Epithelial cell of proximal tubule (primary cell): ENCODE measurements at regions not wholly inside any gene's neighbourhood (a gene's known extent, or its start where the extent isn't known, plus 50 kb on each side); places are given as distances from the start of the nearest gene placed in this dataset.

Experiments used
- DNase-seq: peaks from one replicate; pipeline ENCODE4 v3.0.0-alpha.2; 2011; ENCODE audit warnings: low read depth
- H3K4me3 ChIP-seq: 2 replicates; pipeline ENCODE4 v1.5.1; 2011; ENCODE audit warnings: low read depth, mild to moderate bottlenecking, low read length
- TF ChIP-seq, protein P1 (sequence below): conservative IDR thresholded peaks from 2 replicates; pipeline ENCODE4 v1.5.1; 2012; ENCODE audit warnings: low read depth, mild to moderate bottlenecking, low read length

DNA sequence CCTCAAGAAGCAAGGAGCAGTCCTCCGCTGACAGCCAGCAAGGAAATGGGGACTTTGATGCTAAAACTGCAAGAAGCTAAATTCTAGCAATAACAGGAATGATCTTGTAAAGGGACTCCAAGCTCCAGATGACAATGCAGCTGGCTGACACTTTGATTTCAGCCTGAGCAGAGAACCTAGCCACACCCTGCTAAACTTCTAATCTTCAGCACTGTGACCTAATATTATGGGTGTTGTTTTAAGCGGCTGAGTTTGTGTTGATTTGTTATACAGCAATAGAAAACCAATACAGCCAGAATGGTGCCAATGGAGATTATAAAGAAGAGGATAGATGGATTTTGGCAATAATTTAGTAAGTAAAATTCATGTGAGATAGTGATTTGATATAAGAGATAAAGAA, 196.7 kb upstream of the SPHKAP start:
- TF ChIP-seq, protein P1, sequence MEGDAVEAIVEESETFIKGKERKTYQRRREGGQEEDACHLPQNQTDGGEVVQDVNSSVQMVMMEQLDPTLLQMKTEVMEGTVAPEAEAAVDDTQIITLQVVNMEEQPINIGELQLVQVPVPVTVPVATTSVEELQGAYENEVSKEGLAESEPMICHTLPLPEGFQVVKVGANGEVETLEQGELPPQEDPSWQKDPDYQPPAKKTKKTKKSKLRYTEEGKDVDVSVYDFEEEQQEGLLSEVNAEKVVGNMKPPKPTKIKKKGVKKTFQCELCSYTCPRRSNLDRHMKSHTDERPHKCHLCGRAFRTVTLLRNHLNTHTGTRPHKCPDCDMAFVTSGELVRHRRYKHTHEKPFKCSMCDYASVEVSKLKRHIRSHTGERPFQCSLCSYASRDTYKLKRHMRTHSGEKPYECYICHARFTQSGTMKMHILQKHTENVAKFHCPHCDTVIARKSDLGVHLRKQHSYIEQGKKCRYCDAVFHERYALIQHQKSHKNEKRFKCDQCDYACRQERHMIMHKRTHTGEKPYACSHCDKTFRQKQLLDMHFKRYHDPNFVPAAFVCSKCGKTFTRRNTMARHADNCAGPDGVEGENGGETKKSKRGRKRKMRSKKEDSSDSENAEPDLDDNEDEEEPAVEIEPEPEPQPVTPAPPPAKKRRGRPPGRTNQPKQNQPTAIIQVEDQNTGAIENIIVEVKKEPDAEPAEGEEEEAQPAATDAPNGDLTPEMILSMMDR: no peak
- DNase-seq: no peak

DNA sequence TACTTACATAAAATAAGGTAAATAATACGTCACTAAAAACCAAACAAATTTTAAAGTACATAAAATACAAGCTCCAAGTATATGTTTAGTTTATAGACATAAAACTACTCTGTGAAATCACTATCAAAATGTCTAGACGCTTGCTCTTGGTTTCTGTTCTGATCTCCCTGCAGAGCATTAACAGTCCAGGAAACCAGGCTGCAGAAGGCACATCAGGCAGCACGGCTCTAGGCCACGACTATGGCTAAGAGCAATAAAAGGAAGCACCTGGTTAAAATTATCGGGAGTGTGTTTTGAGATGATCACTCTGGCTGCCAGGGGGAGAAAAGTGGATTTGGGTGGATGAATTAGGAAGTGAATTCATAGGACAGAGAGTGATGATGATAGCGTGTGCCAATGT, 196.0 kb upstream of the SPHKAP start:
- no peak for DNase-seq
- no peak overlapping the region for H3K4me3 ChIP-seq
- TF ChIP-seq, protein P1: no peak

More for the DNA sequence above, 196.7 kb upstream of the SPHKAP start:
- H3K4me3 ChIP-seq: no peak overlapping the region

DNA sequence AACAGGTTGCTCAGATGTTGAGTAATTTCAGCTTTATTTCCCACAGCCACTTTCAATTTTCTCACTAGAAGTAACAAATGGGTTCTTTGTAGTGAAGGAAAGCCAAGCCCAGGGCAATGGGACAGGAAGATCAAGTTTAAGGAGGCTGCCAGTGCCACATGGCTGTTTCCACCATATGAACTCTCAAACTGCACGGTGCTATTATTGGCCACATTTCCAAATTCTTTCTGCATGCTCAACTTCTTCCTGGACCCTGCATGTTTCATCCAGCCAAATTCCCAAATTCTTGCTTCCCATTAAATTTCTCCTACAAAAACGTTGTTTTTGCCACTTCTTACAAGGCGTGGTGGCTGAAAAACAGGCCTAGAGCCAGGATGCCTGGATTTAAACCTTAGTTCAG, 193.3 kb upstream of the SPHKAP start:
- TF ChIP-seq, protein P1: no peak
- DNase-seq: no peak

DNA sequence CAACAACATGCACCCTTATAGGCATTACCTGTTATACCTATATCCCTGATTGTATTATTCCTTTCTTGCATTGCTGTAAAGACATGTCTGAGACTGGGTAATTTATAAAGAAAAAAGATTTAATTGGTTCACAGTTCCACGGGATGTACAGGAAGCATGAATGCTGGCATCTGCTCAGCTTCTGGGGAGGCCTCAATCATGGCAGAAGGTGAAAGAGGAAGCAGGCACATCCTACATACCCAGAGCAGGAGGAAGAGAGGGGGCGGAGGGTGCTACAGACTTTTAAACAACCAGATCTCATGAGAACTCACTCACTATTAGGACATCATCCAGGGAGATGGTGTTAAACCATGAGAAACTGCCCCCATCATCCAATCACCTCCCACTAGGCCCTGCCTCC, 191.7 kb upstream of the SPHKAP start:
- H3K4me3 ChIP-seq: no peak overlapping the region
- DNase-seq: no peak
- TF ChIP-seq, protein P1: no peak

More for the DNA sequence above, 193.3 kb upstream of the SPHKAP start:
- no peak overlapping the region for H3K4me3 ChIP-seq

DNA sequence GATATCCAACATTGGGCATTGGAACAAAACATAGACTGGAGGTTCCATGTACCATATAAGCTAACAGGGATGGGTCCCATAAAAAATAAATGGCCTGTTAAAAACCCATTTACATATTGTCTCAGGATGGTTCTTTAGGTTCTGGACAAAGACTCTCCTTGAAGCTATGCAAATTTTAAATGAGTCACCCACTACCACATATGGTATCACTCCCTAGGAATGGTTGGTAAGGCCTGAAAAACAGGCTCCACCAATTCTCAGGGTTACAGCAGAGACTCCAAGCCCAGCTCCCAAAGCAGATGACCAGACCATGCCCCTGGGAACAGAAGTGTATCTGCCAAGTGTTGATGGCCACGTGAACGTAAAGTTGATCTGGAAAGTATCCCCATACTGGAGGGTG, 190.7 kb upstream of the SPHKAP start:
- no peak for DNase-seq
- TF ChIP-seq, protein P1: no peak
- no peak overlapping the region for H3K4me3 ChIP-seq

DNA sequence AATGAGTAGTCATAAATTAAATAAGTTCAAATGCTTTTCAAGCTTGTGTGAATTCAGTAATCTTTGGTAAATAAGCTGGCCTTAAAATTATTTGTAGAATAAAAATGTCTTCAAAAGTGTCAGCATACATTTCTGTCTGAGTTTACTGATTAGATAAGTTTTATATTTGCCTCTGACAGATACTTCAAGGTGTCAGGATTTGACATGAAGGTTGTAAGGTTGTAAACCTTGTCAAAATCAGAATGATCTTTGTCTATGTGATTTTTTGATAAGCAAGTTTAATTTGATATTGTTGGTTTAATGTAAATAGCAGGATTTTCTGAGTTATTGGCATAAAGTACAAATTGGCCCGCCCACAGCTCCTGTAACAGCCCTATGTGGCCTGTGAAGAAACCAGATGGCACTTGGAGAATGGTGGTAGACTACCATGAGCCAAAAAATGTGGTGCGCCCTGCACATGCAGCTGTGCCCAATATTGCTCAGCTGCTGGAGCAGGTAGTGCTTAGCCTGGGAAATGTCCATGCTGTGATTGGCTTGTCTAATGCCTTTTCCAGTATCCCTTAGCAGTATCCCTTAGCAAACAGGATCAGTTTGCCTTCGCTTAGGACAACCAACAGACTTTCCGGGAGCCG, 188.0 kb upstream of the SPHKAP start:
- TF ChIP-seq, protein P1: no peak
- no peak overlapping the region for H3K4me3 ChIP-seq
- DNase-seq: no peak

DNA sequence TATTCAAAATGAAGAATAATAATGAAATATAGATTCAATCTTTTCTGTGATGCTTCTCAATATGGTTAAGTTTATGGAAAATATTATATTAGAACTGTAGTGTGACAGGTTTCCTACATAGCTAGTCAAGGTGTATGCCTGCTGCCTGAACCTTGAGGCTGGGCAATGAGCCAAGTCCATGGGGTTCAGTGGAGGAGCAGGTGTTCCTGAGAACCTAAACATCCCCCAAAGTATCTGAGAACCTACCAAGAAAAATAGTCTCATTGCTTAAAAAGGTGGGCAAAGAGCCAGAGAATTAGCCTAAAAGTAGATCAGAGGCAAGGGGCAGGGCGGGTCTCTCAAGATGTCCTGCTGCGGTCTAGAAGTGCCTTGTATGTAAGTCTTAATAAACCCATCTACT, 185.9 kb upstream of the SPHKAP start:
- TF ChIP-seq, protein P1: no peak
- no peak overlapping the region for H3K4me3 ChIP-seq
- DNase-seq: no peak
